SU-DHL-6 (cell line): ENCODE measurements at regions not wholly inside any gene's neighbourhood (a gene's known extent, or its start where the extent isn't known, plus 50 kb on each side); places are given as distances from the start of the nearest gene placed in this dataset.

ENCODE experiments used
- H2AFZ ChIP-seq: fragments of 200-600 bp; sonication (generic); 2 replicates; pipeline ENCODE4 v1.6.1; 2014; ENCODE audit warnings: low read depth, mild to moderate bottlenecking, moderate library complexity, mixed read lengths, antibody characterized with exemption, low read length; ENCODE audit not compliant: severe bottlenecking
- H3F3A ChIP-seq: fragments of 200-600 bp; shearing (Covaris generic); 2 replicates; pipeline ENCODE4 v1.6.0; 2016; ENCODE audit warnings: antibody characterized with exemption, mild to moderate bottlenecking; ENCODE audit not compliant: insufficient read depth
- H3K27ac ChIP-seq: fragments of 200-600 bp; sonication (generic); 2 replicates; pipeline ENCODE4 v1.5.1; 2016; ENCODE audit warnings: low read depth, mild to moderate bottlenecking, low read length, moderate library complexity, mixed read lengths
- H3K27me3 ChIP-seq: fragments of 200-600 bp; sonication (generic), shearing (Covaris generic); 2 replicates; pipeline ENCODE4 v1.6.0; 2014; ENCODE audit warnings: mild to moderate bottlenecking, low read length
- H3K36me3 ChIP-seq: fragments of 200-600 bp; sonication (generic); 2 replicates; pipeline ENCODE4 v1.6.1; 2014; ENCODE audit warnings: mild to moderate bottlenecking, low read length, mixed read lengths
- H3K4me2 ChIP-seq: fragments of 300-600, 200-600 bp; shearing (Covaris generic), sonication (generic); 2 replicates; pipeline ENCODE4 v1.6.0; 2014; ENCODE audit warnings: low read length, low read depth, mild to moderate bottlenecking; ENCODE audit not compliant: poor library complexity, severe bottlenecking
- H3K4me3 ChIP-seq: fragments of 200-600 bp; sonication (generic); 2 replicates; pipeline ENCODE4 v1.5.1; 2014; ENCODE audit warnings: antibody characterized with exemption, low read length, mild to moderate bottlenecking, mixed read lengths; ENCODE audit not compliant: insufficient read depth, poor library complexity, severe bottlenecking
- H3K79me2 ChIP-seq: fragments of 200-600 bp; sonication (generic); 2 replicates; pipeline ENCODE4 v1.6.1; 2014; ENCODE audit warnings: mild to moderate bottlenecking, low read length, moderate library complexity; ENCODE audit not compliant: insufficient read depth
- H3K9ac ChIP-seq: fragments of 200-600 bp; sonication (generic); 2 replicates; pipeline ENCODE4 v1.7.0; 2014; ENCODE audit warnings: mild to moderate bottlenecking, low read length
- H3K9me2 ChIP-seq: fragments of 200-600 bp; sonication (generic); replicated peaks from 2 replicates; pipeline ENCODE4 v1.6.1; 2014; ENCODE audit warnings: low read length; ENCODE audit not compliant: insufficient read depth
- H3K9me3 ChIP-seq: fragments of 200-600 bp; sonication (generic); 2 replicates; pipeline ENCODE4 v1.6.1; 2014; ENCODE audit warnings: low read length, mixed read lengths; ENCODE audit not compliant: insufficient read depth
- H4K20me1 ChIP-seq: fragments of 200-600 bp; sonication (generic); 2 replicates; pipeline ENCODE4 v1.6.1; 2014; ENCODE audit warnings: low read depth, mild to moderate bottlenecking, antibody characterized with exemption, low read length, moderate library complexity, mixed read lengths
- EZH2phosphoT487 ChIP-seq: fragments of 200-600 bp; sonication (generic), shearing (Covaris generic); conservative IDR thresholded peaks from 2 replicates; pipeline ENCODE4 v1.6.1; 2018; ENCODE audit warnings: mild to moderate bottlenecking, antibody characterized with exemption, low read length, moderate library complexity, mixed read lengths
- TF ChIP-seq, protein P1 (sequence below): fragments of 200-600 bp; sonication (generic); IDR thresholded peaks from one replicate; pipeline ENCODE4 v1.5.1; 2017; ENCODE audit warnings: antibody characterized with exemption, mild to moderate bottlenecking, low read length, moderate library complexity; ENCODE audit not compliant: insufficient read depth, poor library complexity, severe bottlenecking

GRCh38 chr7:25953859-25954258 is 198.1 kb upstream of the NFE2L3 start:
- Histone ChIP-seq H3K4me2 (no peak overlapping the region), H3K9me3 (no peaks in the 10 kb centered on the region), H2AFZ (no peak overlapping the region), H3K36me3 (no peaks in the 10 kb centered on the region), H3K27me3 (no peaks in the 10 kb centered on the region), H4K20me1 (no peaks in the 10 kb centered on the region), H3K9me2 (no peaks in the 10 kb centered on the region), H3F3A (peaks cover 9% of the 10 kb centered on the region), H3K79me2 (no peaks in the 10 kb centered on the region), H3K4me3 (no peak overlapping the region), H3K27ac (no peak overlapping the region), H3K9ac (no peak overlapping the region)
- TF ChIP-seq EZH2phosphoT487: no peak
- TF ChIP-seq, protein P1, sequence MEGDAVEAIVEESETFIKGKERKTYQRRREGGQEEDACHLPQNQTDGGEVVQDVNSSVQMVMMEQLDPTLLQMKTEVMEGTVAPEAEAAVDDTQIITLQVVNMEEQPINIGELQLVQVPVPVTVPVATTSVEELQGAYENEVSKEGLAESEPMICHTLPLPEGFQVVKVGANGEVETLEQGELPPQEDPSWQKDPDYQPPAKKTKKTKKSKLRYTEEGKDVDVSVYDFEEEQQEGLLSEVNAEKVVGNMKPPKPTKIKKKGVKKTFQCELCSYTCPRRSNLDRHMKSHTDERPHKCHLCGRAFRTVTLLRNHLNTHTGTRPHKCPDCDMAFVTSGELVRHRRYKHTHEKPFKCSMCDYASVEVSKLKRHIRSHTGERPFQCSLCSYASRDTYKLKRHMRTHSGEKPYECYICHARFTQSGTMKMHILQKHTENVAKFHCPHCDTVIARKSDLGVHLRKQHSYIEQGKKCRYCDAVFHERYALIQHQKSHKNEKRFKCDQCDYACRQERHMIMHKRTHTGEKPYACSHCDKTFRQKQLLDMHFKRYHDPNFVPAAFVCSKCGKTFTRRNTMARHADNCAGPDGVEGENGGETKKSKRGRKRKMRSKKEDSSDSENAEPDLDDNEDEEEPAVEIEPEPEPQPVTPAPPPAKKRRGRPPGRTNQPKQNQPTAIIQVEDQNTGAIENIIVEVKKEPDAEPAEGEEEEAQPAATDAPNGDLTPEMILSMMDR: no peak

DNA sequence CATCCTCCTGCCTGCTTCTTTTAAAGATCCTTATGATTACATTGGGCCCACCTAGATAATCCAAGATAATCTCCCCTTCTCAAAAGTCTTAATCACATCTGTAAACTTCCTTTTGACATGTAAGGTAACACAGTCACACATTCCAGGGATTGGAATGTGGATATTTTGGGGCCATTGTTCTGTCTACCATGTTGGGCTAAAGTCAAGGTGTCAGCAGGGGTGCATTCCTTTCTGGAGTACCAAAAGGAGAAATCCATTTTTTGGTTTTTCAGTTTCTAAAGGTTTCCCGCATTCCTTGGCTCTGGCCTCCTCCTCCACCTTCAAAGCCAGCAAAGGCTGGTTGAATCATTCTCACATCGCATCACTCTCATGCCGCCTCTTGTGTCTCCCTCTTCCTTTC is 197.6 kb upstream of the NFE2L3 start:
- no peaks in the 10 kb centered on the region for H3K79me2 ChIP-seq
- H3F3A ChIP-seq: peaks cover 9% of the 10 kb centered on the region
- H3K9me3 ChIP-seq: no peaks in the 10 kb centered on the region
- no peaks in the 10 kb centered on the region for H4K20me1 ChIP-seq
- no peaks in the 10 kb centered on the region for H3K27me3 ChIP-seq
- no peaks in the 10 kb centered on the region for H3K9me2 ChIP-seq
- no peak overlapping the region for H3K4me2 ChIP-seq
- no peaks in the 10 kb centered on the region for H3K36me3 ChIP-seq
- TF ChIP-seq, protein P1: no peak
- TF ChIP-seq EZH2phosphoT487: no peak
- H3K9ac ChIP-seq: no peak overlapping the region
- no peak overlapping the region for H2AFZ ChIP-seq
- H3K4me3 ChIP-seq: no peak overlapping the region
- H3K27ac ChIP-seq: no peak overlapping the region

DNA sequence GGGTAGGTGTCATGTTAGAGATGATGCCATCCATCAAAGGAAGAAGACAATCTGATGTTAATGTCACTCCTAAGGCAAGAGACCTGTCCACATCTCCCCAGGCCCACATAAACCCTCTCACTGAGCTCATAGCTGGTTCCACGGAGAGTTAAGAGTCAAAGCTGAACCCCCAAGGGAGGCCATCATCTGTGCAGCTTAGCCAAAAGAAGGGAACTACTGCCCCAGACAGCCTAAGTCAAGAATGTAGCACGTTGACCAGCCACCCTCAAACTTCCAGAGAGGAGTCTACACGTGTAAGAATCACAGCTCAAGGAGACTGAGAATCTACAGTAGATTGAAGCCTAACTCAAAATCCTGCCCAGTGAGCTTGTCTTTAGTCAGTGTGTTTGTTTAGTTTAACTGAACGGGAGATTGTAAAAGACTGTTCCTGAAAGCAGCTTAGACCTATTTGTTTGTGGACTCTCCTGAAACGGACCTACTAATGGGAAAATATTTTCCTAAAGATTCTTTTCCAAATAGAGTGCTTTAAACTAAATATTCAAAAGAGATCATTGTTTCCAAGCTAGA is 192.7 kb upstream of the NFE2L3 start:
- Histone ChIP-seq H4K20me1 (no peaks in the 10 kb centered on the region), H3K9ac (no peak overlapping the region), H3F3A (no peaks in the 10 kb centered on the region), H2AFZ (no peak overlapping the region), H3K79me2 (no peaks in the 10 kb centered on the region), H3K9me2 (no peaks in the 10 kb centered on the region), H3K9me3 (no peaks in the 10 kb centered on the region), H3K27ac (no peak overlapping the region), H3K4me3 (no peak overlapping the region), H3K27me3 (no peaks in the 10 kb centered on the region), H3K4me2 (no peak overlapping the region), H3K36me3 (no peaks in the 10 kb centered on the region)
- TF ChIP-seq, protein P1: no peak
- no peak for TF ChIP-seq EZH2phosphoT487
